Peyer's patch (tissue), 4 donors: ENCODE measurements at regions not wholly inside any gene's neighbourhood (a gene's known extent, or its start where the extent isn't known, plus 50 kb on each side); places are given as distances from the start of the nearest gene placed in this dataset.
A peak's percentile ranks its signal among the peaks of the same experiment; 100 is the strongest.
"Not testable (repeated sequence)": the region's sequence is repeated elsewhere in the genome, so short reads cannot be mapped to it uniquely, and the experiment has no call there.

Experiments used
- DNase-seq, 3 donors: peaks; one replicate each; pipeline ENCODE4 v3.0.0-alpha.2; 2017 to 2019
- H3K27ac ChIP-seq, 4 donors: fragments of 200-600 bp; sonication (generic); one replicate each; pipeline ENCODE4 v1.5.1; 2016 to 2019
- H3K27me3 ChIP-seq, 2 donors: fragments of 200-600 bp; sonication (generic); one replicate each; pipeline ENCODE4 v1.5.1; 2019
- H3K36me3 ChIP-seq, 3 donors: fragments of 200-600 bp; sonication (generic); one replicate each; pipeline ENCODE4 v1.5.1; 2016 to 2019
- H3K4me1 ChIP-seq, 4 donors: fragments of 200-600 bp; sonication (generic); one replicate each; pipeline ENCODE4 v1.5.1; 2016 to 2019
- H3K4me3 ChIP-seq, 4 donors: fragments of 200-600 bp; sonication (generic); 1 replicate in 3 of 4; 2 replicates in 1 of 4; pipeline ENCODE4 v1.5.1; 2016 to 2019; ENCODE audit warnings: mild to moderate bottlenecking in 1 of 4
- H3K9me3 ChIP-seq, 4 donors: fragments of 200-600 bp; sonication (generic); one replicate each; pipeline ENCODE4 v1.5.1; 2016 to 2019; ENCODE audit warnings: mild to moderate bottlenecking in 1 of 4
- CTCF ChIP-seq, 6 experiments: fragments of 450-650 bp in 4 of 6; fragments of 200-600 bp in 2 of 6; sonication (generic) in 1 of 6; IDR thresholded peaks; one replicate each; pipeline ENCODE4 v1.5.1; 2017 to 2019; ENCODE audit warnings: antibody characterized with exemption in 6 of 6, mild to moderate bottlenecking in 3 of 6, moderate library complexity in 1 of 6
- POLR2A ChIP-seq, 2 donors: fragments of 450-650 bp; IDR thresholded peaks; one replicate each; pipeline ENCODE4 v1.5.1; 2017; ENCODE audit warnings: antibody characterized with exemption in 2 of 2, mild to moderate bottlenecking in 2 of 2, moderate library complexity in 2 of 2

- Histone ChIP-seq H3K9me3 (no peaks in the 10 kb centered on the region), H3K4me3 (no peak overlapping the region), H3K4me1 (no peaks in the 10 kb centered on the region), H3K27me3 (no peaks in the 10 kb centered on the region), H3K36me3 (no peaks in the 10 kb centered on the region), H3K27ac (no peak overlapping the region)
- TF ChIP-seq POLR2A (IDR thresholded peaks at IDR 0.05) (no peak), CTCF (IDR thresholded peaks at IDR 0.05) (no peak)
- no peak for DNase-seq
Observed at GRCh38 chr1:37363535-37363934, 110.8 kb upstream of the ZC3H12A start.

GRCh38 chr1:37368665-37369315 lies 105.6 kb upstream of the ZC3H12A start:
- not testable (repeated sequence) for H3K27me3 ChIP-seq, H3K4me1 ChIP-seq, H3K27ac ChIP-seq, H3K9me3 ChIP-seq, H3K4me3 ChIP-seq, H3K36me3 ChIP-seq
- peak in 1 of 3 donors; percentile 37 for DNase-seq

- H3K27me3 ChIP-seq: no peaks in the 10 kb centered on the region
- TF ChIP-seq CTCF (IDR thresholded peaks at IDR 0.05) (no peak), POLR2A (IDR thresholded peaks at IDR 0.05) (no peak)
- DNase-seq: no peak
Observed at GRCh38 chr1:37372302-37372701, 102.1 kb upstream of the ZC3H12A start.

GRCh38 chr1:37372711-37373110 lies 101.7 kb upstream of the ZC3H12A start:
- H3K27ac ChIP-seq: no peak overlapping the region
- TF ChIP-seq POLR2A (IDR thresholded peaks at IDR 0.05) (no peak), CTCF (IDR thresholded peaks at IDR 0.05) (no peak)
- H3K27me3 ChIP-seq: no peaks in the 10 kb centered on the region
- H3K9me3 ChIP-seq: no peaks in the 10 kb centered on the region
- H3K4me1 ChIP-seq: no peaks in the 10 kb centered on the region
- no peak for DNase-seq
- H3K4me3 ChIP-seq: no peak overlapping the region
- no peaks in the 10 kb centered on the region for H3K36me3 ChIP-seq

More at GRCh38 chr1:37372302-37372701, 102.1 kb upstream of the ZC3H12A start:
- Histone ChIP-seq H3K27ac (no peak overlapping the region), H3K4me3 (no peak overlapping the region), H3K4me1 (no peaks in the 10 kb centered on the region), H3K36me3 (no peaks in the 10 kb centered on the region), H3K9me3 (no peaks in the 10 kb centered on the region)

GRCh38 chr1:37373413-37373812 lies 101.0 kb upstream of the ZC3H12A start:
- Histone ChIP-seq H3K36me3 (no peaks in the 10 kb centered on the region), H3K27ac (no peak overlapping the region)

GRCh38 chr1:37380546-37380945 lies 93.8 kb upstream of the ZC3H12A start:
- not testable (repeated sequence) for H3K36me3 ChIP-seq, H3K4me1 ChIP-seq, DNase-seq, H3K27me3 ChIP-seq, H3K9me3 ChIP-seq, H3K27ac ChIP-seq, H3K4me3 ChIP-seq

More at GRCh38 chr1:37373413-37373812, 101.0 kb upstream of the ZC3H12A start:
- no peak for TF ChIP-seq CTCF (IDR thresholded peaks at IDR 0.05)
- TF ChIP-seq POLR2A (IDR thresholded peaks at IDR 0.05): no peak
- Histone ChIP-seq H3K4me1 (no peaks in the 10 kb centered on the region), H3K4me3 (no peak overlapping the region), H3K9me3 (no peaks in the 10 kb centered on the region), H3K27me3 (no peaks in the 10 kb centered on the region)
- DNase-seq: no peak

- no peak for TF ChIP-seq CTCF (IDR thresholded peaks at IDR 0.05)
- TF ChIP-seq POLR2A (IDR thresholded peaks at IDR 0.05): no peak
- DNase-seq: no peak
- Histone ChIP-seq H3K4me1 (no peaks in the 10 kb centered on the region), H3K4me3 (no peak overlapping the region), H3K9me3 (no peaks in the 10 kb centered on the region), H3K27me3 (no peaks in the 10 kb centered on the region), H3K27ac (no peak overlapping the region), H3K36me3 (no peaks in the 10 kb centered on the region)
Observed at GRCh38 chr1:37387854-37388253, 86.5 kb upstream of the ZC3H12A start.
